PC-3 (cell line): ENCODE measurements at regions not wholly inside any gene's neighbourhood (a gene's known extent, or its start where the extent isn't known, plus 50 kb on each side); places are given as distances from the start of the nearest gene placed in this dataset.

Experiments
- ATAC-seq: fragments of 200-7000 bp; cut with Tn5 transposase; 2 replicates; pipeline ENCODE4 v1.9.1; 2020; ENCODE audit warnings: mild to moderate bottlenecking, moderate library complexity
- BruUV-seq: library from RNA; stranded (reverse); fragments of 400-500 nt; replicated peaks from 2 replicates; lab custom pipeline; 2021; lab: Mats Ljungman, UMichigan
- CTCF ChIA-PET: fragments of 300-600 bp; sonication (Branson Sonifier 250); formaldehyde crosslinking; loops from one replicate; lab custom pipeline; 2022; ENCODE audit warnings: antibody characterized with exemption; lab: Charles Lee
- POLR2A ChIA-PET: fragments of 300-600 bp; sonication (Branson Sonifier 250); formaldehyde crosslinking; loops from one replicate; lab custom pipeline; 2022; ENCODE audit warnings: antibody characterized with exemption; ENCODE audit not compliant: unreplicated experiment; lab: Charles Lee
- DNase-seq: peaks from one replicate; pipeline ENCODE4 v3.0.0-alpha.2; 2015
- H2AFZ ChIP-seq: fragments of 300-600 bp; sonication (generic); 2 replicates; pipeline ENCODE4 v1.6.0; 2016; ENCODE audit warnings: antibody characterized with exemption, low read length
- H3F3A ChIP-seq: fragments of 300-600 bp; sonication (generic); one replicate; pipeline ENCODE4 v1.6.0; 2017; ENCODE audit warnings: antibody characterized with exemption, low read length, control low read depth, mild to moderate bottlenecking; ENCODE audit not compliant: unreplicated experiment
- H3K27ac ChIP-seq: fragments of 300-600 bp; sonication (generic); 2 replicates; pipeline ENCODE4 v1.5.1; 2016; ENCODE audit warnings: mild to moderate bottlenecking, low read length
- H3K27me3 ChIP-seq: fragments of 300-600 bp; sonication (generic); 2 replicates; pipeline ENCODE4 v1.6.1; 2016; ENCODE audit warnings: low read length, mixed read lengths
- H3K36me3 ChIP-seq: fragments of 300-600 bp; sonication (generic); 2 replicates; pipeline ENCODE4 v1.6.1; 2016; ENCODE audit warnings: low read depth, mixed run types, low read length, mixed read lengths
- H3K4me1 ChIP-seq: fragments of 300-600 bp; sonication (generic); 2 replicates; pipeline ENCODE4 v1.5.1; 2016; ENCODE audit warnings: low read length; ENCODE audit not compliant: insufficient read depth
- H3K4me2 ChIP-seq: fragments of 300-600 bp; sonication (generic); 2 replicates; pipeline ENCODE4 v1.6.0; 2016; ENCODE audit warnings: low read length
- H3K4me3 ChIP-seq: fragments of 300-600 bp; sonication (generic); 2 replicates; pipeline ENCODE4 v1.5.1; 2016; ENCODE audit warnings: mild to moderate bottlenecking, low read length, mixed read lengths
- H3K79me2 ChIP-seq: fragments of 300-600 bp; sonication (generic); 2 replicates; pipeline ENCODE4 v1.6.1; 2017; ENCODE audit warnings: low read length, mixed read lengths
- H3K9ac ChIP-seq: fragments of 300-600 bp; sonication (generic); 2 replicates; pipeline ENCODE4 v1.6.0; 2016; ENCODE audit warnings: mild to moderate bottlenecking, low read length
- H3K9me2 ChIP-seq: fragments of 300-600 bp; sonication (generic); replicated peaks from 2 replicates; pipeline ENCODE4 v1.6.1; 2016; ENCODE audit warnings: mixed run types, low read length, mixed read lengths
- H3K9me3 ChIP-seq: fragments of 300-600 bp; sonication (generic); 2 replicates; pipeline ENCODE4 v1.6.1; 2016; ENCODE audit warnings: low read length, mixed read lengths
- H4K20me1 ChIP-seq: fragments of 300-600 bp; sonication (generic); 2 replicates; pipeline ENCODE4 v1.6.1; 2016; ENCODE audit warnings: low read length, mixed read lengths
- CTCF ChIP-seq: fragments of 300-600 bp; sonication (generic); conservative IDR thresholded peaks from 2 replicates; pipeline ENCODE4 v1.5.1; 2017; ENCODE audit warnings: antibody characterized with exemption, low read depth, mild to moderate bottlenecking, low read length
- EZH2 ChIP-seq: fragments of 300-600 bp; sonication (generic); IDR thresholded peaks from one replicate; pipeline ENCODE4 v1.6.1; 2017; ENCODE audit warnings: antibody characterized with exemption, mild to moderate bottlenecking, low read length; ENCODE audit not compliant: unreplicated experiment
- EZH2phosphoT487 ChIP-seq: fragments of 300-600 bp; sonication (generic); IDR thresholded peaks from 2 replicates; pipeline ENCODE4 v1.6.1; 2018; ENCODE audit warnings: mild to moderate bottlenecking, antibody characterized with exemption, low read length, borderline replicate concordance
- intact Hi-C: fragments of 100-400 bp; cut with micrococcal nuclease; formaldehyde crosslinking; loops from 2 replicates; pipeline ENCODE4 v1.9.0; 2023

- H3K27ac ChIP-seq: no peak overlapping the region
- no peaks in the 10 kb centered on the region for H3K9me2 ChIP-seq
- H3K4me1 ChIP-seq: no peaks in the 10 kb centered on the region
- H3K36me3 ChIP-seq: no peaks in the 10 kb centered on the region
- H3K79me2 ChIP-seq: no peaks in the 10 kb centered on the region
- no peak overlapping the region for H3K4me2 ChIP-seq
- H3K27me3 ChIP-seq: no peaks in the 10 kb centered on the region
- H3K9me3 ChIP-seq: 0 out of 2 replicates have a peak, but pooled peaks cover 3% of the 10 kb centered on the region
- no peaks in the 10 kb centered on the region for H3F3A ChIP-seq
- POLR2A ChIA-PET: no interaction called here
- no peaks in the 10 kb centered on the region for H4K20me1 ChIP-seq
- DNase-seq (no peak), ATAC-seq (no peak)
- no peak overlapping the region for H3K9ac ChIP-seq
- intact Hi-C loops: no loop called here
- H2AFZ ChIP-seq: no peak overlapping the region
- no peak for TF ChIP-seq EZH2phosphoT487
- no peak for TF ChIP-seq CTCF
- TF ChIP-seq EZH2: no peak
- no TSS peak for BruUV-seq
- no peak overlapping the region for H3K4me3 ChIP-seq
- CTCF ChIA-PET: no interaction called here
Measured at GRCh38 chrX:122091571-122091970, 1044.2 kb downstream of the GLUD2 start.

GRCh38 chrX:122092360-122092759 lies 1045.0 kb downstream of the GLUD2 start:
- no peak for DNase-seq

More at GRCh38 chrX:122092360-122092759, 1045.0 kb downstream of the GLUD2 start:
- H3K4me3 ChIP-seq: no peak overlapping the region
- H4K20me1 ChIP-seq: no peaks in the 10 kb centered on the region
- H3K4me1 ChIP-seq: no peaks in the 10 kb centered on the region
- no peak overlapping the region for H3K9ac ChIP-seq
- H3K4me2 ChIP-seq: no peak overlapping the region
- H3K9me3 ChIP-seq: 0 out of 2 replicates have a peak, but pooled peaks cover 3% of the 10 kb centered on the region
- H3K27ac ChIP-seq: no peak overlapping the region
- intact Hi-C loops: no loop called here
- H3K79me2 ChIP-seq: no peaks in the 10 kb centered on the region
- no TSS peak for BruUV-seq
- no peak overlapping the region for H2AFZ ChIP-seq
- ChIA-PET CTCF (no interaction called here), POLR2A (no interaction called here)
- H3K9me2 ChIP-seq: no peaks in the 10 kb centered on the region
- no peaks in the 10 kb centered on the region for H3K36me3 ChIP-seq
- no peaks in the 10 kb centered on the region for H3K27me3 ChIP-seq
- no peaks in the 10 kb centered on the region for H3F3A ChIP-seq
- TF ChIP-seq EZH2 (no peak), CTCF (no peak), EZH2phosphoT487 (no peak)
- ATAC-seq: no peak
